Testis (tissue), 2 donors: ENCODE measurements at regions not wholly inside any gene's neighbourhood (a gene's known extent, or its start where the extent isn't known, plus 50 kb on each side); places are given as distances from the start of the nearest gene placed in this dataset.

Experiments
- POLR2A ChIP-seq: fragments of 450-650 bp; IDR thresholded peaks from one replicate; pipeline ENCODE4 v1.6.1; 2017; ENCODE audit warnings: antibody characterized with exemption, mild to moderate bottlenecking, moderate library complexity
- TF ChIP-seq, protein P1 (sequence below), 3 experiments: fragments of 450-650 bp in 2 of 3; fragments of 200-600 bp in 1 of 3; sonication (generic) in 1 of 3; IDR thresholded peaks; one replicate each; pipeline ENCODE4 v1.5.1; 2016 to 2019; ENCODE audit warnings: antibody characterized with exemption in 3 of 3, mild to moderate bottlenecking in 2 of 3, moderate library complexity in 1 of 3

DNA sequence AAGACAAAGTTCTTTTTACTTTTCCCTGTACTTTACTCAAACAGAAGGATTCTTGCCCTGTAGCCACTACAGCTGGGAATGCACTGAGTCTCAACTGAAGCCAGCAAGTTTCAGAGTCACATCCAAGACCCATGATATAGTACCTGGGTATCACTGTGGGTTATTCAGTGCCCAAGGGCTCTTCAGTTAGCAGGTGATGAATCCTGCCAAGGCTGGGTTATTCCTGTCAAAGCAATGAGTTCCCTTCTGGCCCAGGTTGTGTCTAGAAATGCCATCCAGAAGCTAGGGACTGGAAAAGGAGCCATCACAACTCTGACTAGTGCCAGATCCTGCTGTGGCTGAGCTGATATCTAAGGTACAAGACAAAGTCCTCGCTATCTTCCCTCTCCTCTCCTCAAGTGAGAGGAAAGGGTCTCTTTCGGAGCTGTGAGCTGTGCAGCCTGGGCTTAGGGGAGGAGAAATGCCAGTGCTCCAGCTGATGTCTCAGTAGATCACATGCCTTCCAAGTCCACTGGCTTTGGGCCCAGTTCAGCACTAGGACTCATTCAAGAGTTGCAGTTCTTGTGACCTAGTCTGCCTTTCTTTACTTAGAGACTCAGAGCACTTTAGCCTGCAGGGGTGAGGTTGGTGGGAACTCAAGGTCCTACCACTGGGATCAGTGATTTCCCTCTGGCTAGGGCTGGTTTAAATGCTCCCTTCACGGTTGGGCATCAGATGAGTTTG, 369.4 kb downstream of the TBX15 start:
- TF ChIP-seq, protein P1, sequence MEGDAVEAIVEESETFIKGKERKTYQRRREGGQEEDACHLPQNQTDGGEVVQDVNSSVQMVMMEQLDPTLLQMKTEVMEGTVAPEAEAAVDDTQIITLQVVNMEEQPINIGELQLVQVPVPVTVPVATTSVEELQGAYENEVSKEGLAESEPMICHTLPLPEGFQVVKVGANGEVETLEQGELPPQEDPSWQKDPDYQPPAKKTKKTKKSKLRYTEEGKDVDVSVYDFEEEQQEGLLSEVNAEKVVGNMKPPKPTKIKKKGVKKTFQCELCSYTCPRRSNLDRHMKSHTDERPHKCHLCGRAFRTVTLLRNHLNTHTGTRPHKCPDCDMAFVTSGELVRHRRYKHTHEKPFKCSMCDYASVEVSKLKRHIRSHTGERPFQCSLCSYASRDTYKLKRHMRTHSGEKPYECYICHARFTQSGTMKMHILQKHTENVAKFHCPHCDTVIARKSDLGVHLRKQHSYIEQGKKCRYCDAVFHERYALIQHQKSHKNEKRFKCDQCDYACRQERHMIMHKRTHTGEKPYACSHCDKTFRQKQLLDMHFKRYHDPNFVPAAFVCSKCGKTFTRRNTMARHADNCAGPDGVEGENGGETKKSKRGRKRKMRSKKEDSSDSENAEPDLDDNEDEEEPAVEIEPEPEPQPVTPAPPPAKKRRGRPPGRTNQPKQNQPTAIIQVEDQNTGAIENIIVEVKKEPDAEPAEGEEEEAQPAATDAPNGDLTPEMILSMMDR (IDR thresholded peaks at IDR 0.05) = no peak
- TF ChIP-seq POLR2A = no peak
